Fibroblast of lung (primary cell): ENCODE measurements at regions not wholly inside any gene's neighbourhood (a gene's known extent, or its start where the extent isn't known, plus 50 kb on each side); places are given as distances from the start of the nearest gene placed in this dataset.
"Not testable (repeated sequence)": the region's sequence is repeated elsewhere in the genome, so short reads cannot be mapped to it uniquely, and the experiment has no call there.

ENCODE experiments used
- DNase-seq, 2 donors: peaks; one replicate each; pipeline versions ENCODE4 v3.0.0 to v3.0.0-alpha.2; 2010; ENCODE audit warnings: low read depth in 2 of 2
- H2AFZ ChIP-seq: 2 replicates; pipeline ENCODE4 v1.5.1; 2012; ENCODE audit warnings: low read length, control low read depth, inconsistent platforms
- H3K27ac ChIP-seq: 2 replicates; pipeline ENCODE4 v1.5.1; 2011; ENCODE audit warnings: low read length, control low read depth; ENCODE audit not compliant: insufficient read depth
- H3K27me3 ChIP-seq: 2 replicates; pipeline ENCODE4 v1.5.1; 2011; ENCODE audit warnings: mild to moderate bottlenecking, low read length; ENCODE audit not compliant: control insufficient read depth, insufficient read depth
- H3K36me3 ChIP-seq: 2 replicates; pipeline ENCODE4 v1.5.1; 2011; ENCODE audit warnings: low read length; ENCODE audit not compliant: control insufficient read depth, insufficient read depth
- H3K4me1 ChIP-seq: 2 replicates; pipeline ENCODE4 v1.5.1; 2011; ENCODE audit warnings: low read length; ENCODE audit not compliant: control insufficient read depth, insufficient read depth; ENCODE audit errors: extremely low read depth
- H3K4me2 ChIP-seq: 2 replicates; pipeline ENCODE4 v1.5.1; 2011; ENCODE audit warnings: low read length, control low read depth; ENCODE audit not compliant: insufficient read depth; ENCODE audit errors: extremely low read depth
- H3K4me3 ChIP-seq, 4 experiments: fragments of 200-600 bp in 1 of 4; sonication (generic) in 1 of 4; replicated peaks in 1 of 4; 2 replicates each; pipeline ENCODE4 v1.5.1; 2011 to 2016; ENCODE audit warnings: low read length in 4 of 4, low read depth in 3 of 4, mild to moderate bottlenecking in 3 of 4, control low read depth in 2 of 4, inconsistent platforms in 1 of 4, mixed read lengths in 1 of 4; ENCODE audit not compliant: insufficient read depth in 1 of 4; ENCODE audit errors: control extremely low read depth in 1 of 4
- H3K79me2 ChIP-seq: 2 replicates; pipeline ENCODE4 v1.5.1; 2012; ENCODE audit warnings: mild to moderate bottlenecking, low read length, inconsistent platforms; ENCODE audit not compliant: control insufficient read depth, insufficient read depth
- H3K9ac ChIP-seq: 2 replicates; pipeline ENCODE4 v1.5.1; 2011; ENCODE audit warnings: mild to moderate bottlenecking, low read length, control low read depth; ENCODE audit not compliant: insufficient read depth
- H3K9me3 ChIP-seq: 2 replicates; pipeline ENCODE4 v1.5.1; 2012; ENCODE audit warnings: low read depth, low read length; ENCODE audit not compliant: control insufficient read depth, insufficient read depth
- H4K20me1 ChIP-seq: 2 replicates; pipeline ENCODE4 v1.5.1; 2011; ENCODE audit warnings: low read length; ENCODE audit not compliant: control insufficient read depth, insufficient read depth; ENCODE audit errors: extremely low read depth
- CTCF ChIP-seq, 2 donors: IDR thresholded peaks in 1 of 2; conservative IDR thresholded peaks in 1 of 2; 1 replicate in 1 of 2; 2 replicates in 1 of 2; pipeline ENCODE4 v1.5.1; 2011 to 2012; ENCODE audit warnings: low read length in 2 of 2, control low read depth in 1 of 2, inconsistent platforms in 1 of 2, low read depth in 1 of 2, mild to moderate bottlenecking in 1 of 2
- EZH2 ChIP-seq: IDR thresholded peaks from 2 replicates; pipeline ENCODE4 v1.5.1; 2012; ENCODE audit warnings: low read length, control low read depth, mild to moderate bottlenecking; ENCODE audit errors: missing control alignments

- Histone ChIP-seq H3K4me1 (no peaks in the 10 kb centered on the region), H4K20me1 (no peaks in the 10 kb centered on the region), H3K27me3 (no peaks in the 10 kb centered on the region), H3K4me2 (no peak overlapping the region), H3K79me2 (no peaks in the 10 kb centered on the region), H2AFZ (no peak overlapping the region), H3K36me3 (no peaks in the 10 kb centered on the region), H3K9me3 (no peaks in the 10 kb centered on the region), H3K27ac (no peak overlapping the region), H3K4me3 (no peak overlapping the region), H3K9ac (no peak overlapping the region)
- TF ChIP-seq CTCF (conservative IDR thresholded peaks at IDR 0.05 in 1 of 2, IDR thresholded peaks at IDR 0.05 in 1 of 2; ENCODE audit: low read depth in 1 of 2, low read length in 2 of 2) (no peak), EZH2 (no peak)
- no peak for DNase-seq
Observed at GRCh38 chr20:48331518-48332286, 496.1 kb downstream of the PREX1 start.

DNA sequence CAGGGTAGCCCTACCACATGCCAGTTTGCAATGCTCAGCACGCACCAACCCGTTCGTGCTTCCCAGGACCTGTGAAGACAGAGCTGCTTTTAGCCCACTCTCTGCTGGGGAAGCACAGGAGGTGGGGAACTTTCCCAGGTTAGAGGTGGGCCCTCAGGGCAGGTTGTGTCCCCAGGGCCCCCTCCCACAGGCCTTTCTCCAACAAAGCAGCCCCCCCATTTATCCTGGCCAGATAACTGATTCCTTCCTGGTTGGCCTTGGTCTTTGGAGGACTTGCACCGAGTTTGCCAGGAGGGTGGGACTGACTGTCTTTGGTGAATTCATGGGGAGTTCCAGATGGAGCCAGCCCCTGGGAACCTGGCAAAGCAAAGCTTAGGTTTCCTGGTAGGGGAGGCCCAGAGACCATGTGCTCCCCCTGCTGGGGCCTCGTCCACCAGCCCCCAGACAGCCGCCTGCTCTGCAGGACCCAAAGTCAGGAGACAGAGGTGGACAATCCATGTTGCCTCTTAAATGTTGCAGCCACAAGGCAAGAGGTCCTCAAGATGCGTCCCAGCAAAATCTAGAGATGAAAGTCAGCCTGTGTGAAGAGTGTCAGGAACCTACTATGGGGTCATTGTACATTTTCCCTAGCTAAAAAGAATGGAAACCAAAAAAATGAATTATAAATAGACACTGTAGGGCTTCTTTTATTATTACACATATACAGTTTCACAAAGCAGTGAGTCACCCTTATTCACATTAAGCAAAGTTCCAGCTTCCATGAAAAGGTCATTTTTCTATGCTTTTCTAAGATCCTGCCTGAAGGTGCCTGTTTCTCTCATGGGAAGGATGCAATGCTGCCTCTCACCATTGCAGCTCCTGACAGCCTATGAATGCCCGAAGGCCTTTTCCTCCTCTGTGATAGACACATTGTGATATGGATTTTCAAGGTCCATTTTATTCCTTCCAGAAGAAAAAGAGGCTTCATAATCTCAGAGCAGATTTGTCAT, 497.8 kb downstream of the PREX1 start:
- no peak overlapping the region for H2AFZ ChIP-seq
- H4K20me1 ChIP-seq, result no peaks in the 10 kb centered on the region
- peak; percentile 28 to 71 for DNase-seq
- H3K4me3 ChIP-seq, result no peak overlapping the region
- no peaks in the 10 kb centered on the region for H3K4me1 ChIP-seq
- no peak overlapping the region for H3K9ac ChIP-seq
- H3K4me2 ChIP-seq, result no peak overlapping the region
- no peak overlapping the region for H3K27ac ChIP-seq
- TF ChIP-seq EZH2 (no peak), CTCF (conservative IDR thresholded peaks at IDR 0.05 in 1 of 2, IDR thresholded peaks at IDR 0.05 in 1 of 2; ENCODE audit: low read depth in 1 of 2, low read length in 2 of 2) (peak in 1 of 2 donors; percentile 18)
- no peaks in the 10 kb centered on the region for H3K9me3 ChIP-seq
- no peaks in the 10 kb centered on the region for H3K36me3 ChIP-seq
- no peaks in the 10 kb centered on the region for H3K27me3 ChIP-seq
- no peaks in the 10 kb centered on the region for H3K79me2 ChIP-seq

- H3K9me3 ChIP-seq, result no peaks in the 10 kb centered on the region
- DNase-seq, result no peak
- no peak for TF ChIP-seq CTCF (conservative IDR thresholded peaks at IDR 0.05 in 1 of 2, IDR thresholded peaks at IDR 0.05 in 1 of 2; ENCODE audit: low read depth in 1 of 2, low read length in 2 of 2)
- no peak for TF ChIP-seq EZH2
- H3K9ac ChIP-seq, result no peak overlapping the region
- no peaks in the 10 kb centered on the region for H4K20me1 ChIP-seq
- no peaks in the 10 kb centered on the region for H3K4me1 ChIP-seq
- no peaks in the 10 kb centered on the region for H3K79me2 ChIP-seq
- H2AFZ ChIP-seq, result no peak overlapping the region
- no peaks in the 10 kb centered on the region for H3K36me3 ChIP-seq
- H3K27ac ChIP-seq, result no peak overlapping the region
- no peak overlapping the region for H3K4me2 ChIP-seq
- H3K27me3 ChIP-seq, result no peaks in the 10 kb centered on the region
- no peak overlapping the region for H3K4me3 ChIP-seq
Observed at GRCh38 chr20:48329031-48329615, 498.7 kb downstream of the PREX1 start.

GRCh38 chr20:48327848-48328247, 500.0 kb downstream of the PREX1 start:
- H4K20me1 ChIP-seq, H3K9me3 ChIP-seq, H3K4me2 ChIP-seq, H3K79me2 ChIP-seq, H3K4me1 ChIP-seq, H3K27me3 ChIP-seq, DNase-seq, H3K4me3 ChIP-seq, H2AFZ ChIP-seq, H3K9ac ChIP-seq, H3K27ac ChIP-seq, H3K36me3 ChIP-seq: not testable (repeated sequence)
